Keratinocyte (primary cell): ENCODE measurements at regions not wholly inside any gene's neighbourhood (a gene's known extent, or its start where the extent isn't known, plus 50 kb on each side); places are given as distances from the start of the nearest gene placed in this dataset.

Experiments
- EZH2 ChIP-seq: IDR thresholded peaks from one replicate; pipeline ENCODE4 v1.6.1; 2012; ENCODE audit warnings: inconsistent platforms, mild to moderate bottlenecking, low read length, moderate library complexity
- TF ChIP-seq, protein P1 (sequence below), 3 experiments: IDR thresholded peaks in 1 of 3; conservative IDR thresholded peaks in 1 of 3; optimal IDR thresholded peaks in 1 of 3; 2 replicates in 2 of 3; 3 replicates in 1 of 3; pipeline versions ENCODE3 to v1.5.1; 2011; ENCODE audit warnings: low read length in 3 of 3, mild to moderate bottlenecking in 3 of 3, moderate library complexity in 2 of 3, control low read depth in 1 of 3, inconsistent platforms in 1 of 3; ENCODE audit not compliant: insufficient read depth in 2 of 3; ENCODE audit errors: extremely low read depth in 1 of 3

DNA sequence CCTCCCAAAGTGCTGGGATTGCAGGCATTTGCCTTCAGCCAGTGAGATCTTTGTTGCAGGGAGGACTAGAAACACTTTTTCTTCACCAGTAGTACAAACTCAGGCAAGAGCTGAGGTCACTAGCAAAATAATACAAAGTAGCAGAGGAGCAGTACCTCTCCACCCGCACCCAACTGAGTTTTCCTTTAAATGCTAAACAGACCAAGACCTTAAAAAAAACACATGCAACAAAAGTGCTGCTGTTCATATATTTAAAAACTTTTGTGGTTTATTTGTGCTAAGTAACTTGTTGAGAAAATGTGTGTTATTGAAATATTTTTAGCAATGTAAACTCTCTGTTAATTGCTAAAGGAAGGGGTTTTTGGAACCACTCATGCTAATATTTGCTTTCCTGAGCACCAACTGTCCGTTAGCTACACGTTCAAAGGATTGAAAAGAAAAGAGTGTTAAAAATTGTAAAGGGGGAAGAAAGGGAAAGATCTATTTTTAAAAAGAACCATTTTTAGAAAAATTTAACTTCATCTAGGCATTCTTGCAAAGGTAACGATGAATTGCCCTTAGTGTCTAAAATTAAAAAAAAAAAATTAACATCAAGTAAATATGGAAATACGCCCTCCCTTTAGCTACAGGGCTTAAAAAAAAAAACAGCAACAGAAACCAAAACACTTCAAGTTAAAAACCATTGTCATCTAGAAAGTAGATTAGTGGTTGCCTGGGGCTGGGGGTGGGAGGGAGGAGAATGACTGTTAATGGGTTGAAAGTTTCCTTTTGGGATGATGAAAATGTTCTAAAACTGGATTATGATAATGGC, 114.0 kb upstream of the KRAS start:
- TF ChIP-seq, protein P1, sequence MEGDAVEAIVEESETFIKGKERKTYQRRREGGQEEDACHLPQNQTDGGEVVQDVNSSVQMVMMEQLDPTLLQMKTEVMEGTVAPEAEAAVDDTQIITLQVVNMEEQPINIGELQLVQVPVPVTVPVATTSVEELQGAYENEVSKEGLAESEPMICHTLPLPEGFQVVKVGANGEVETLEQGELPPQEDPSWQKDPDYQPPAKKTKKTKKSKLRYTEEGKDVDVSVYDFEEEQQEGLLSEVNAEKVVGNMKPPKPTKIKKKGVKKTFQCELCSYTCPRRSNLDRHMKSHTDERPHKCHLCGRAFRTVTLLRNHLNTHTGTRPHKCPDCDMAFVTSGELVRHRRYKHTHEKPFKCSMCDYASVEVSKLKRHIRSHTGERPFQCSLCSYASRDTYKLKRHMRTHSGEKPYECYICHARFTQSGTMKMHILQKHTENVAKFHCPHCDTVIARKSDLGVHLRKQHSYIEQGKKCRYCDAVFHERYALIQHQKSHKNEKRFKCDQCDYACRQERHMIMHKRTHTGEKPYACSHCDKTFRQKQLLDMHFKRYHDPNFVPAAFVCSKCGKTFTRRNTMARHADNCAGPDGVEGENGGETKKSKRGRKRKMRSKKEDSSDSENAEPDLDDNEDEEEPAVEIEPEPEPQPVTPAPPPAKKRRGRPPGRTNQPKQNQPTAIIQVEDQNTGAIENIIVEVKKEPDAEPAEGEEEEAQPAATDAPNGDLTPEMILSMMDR (optimal IDR thresholded peaks at IDR 0.05 in 1 of 3, IDR thresholded peaks at IDR 0.05 in 1 of 3, conservative IDR thresholded peaks at IDR 0.05 in 1 of 3; ENCODE audit: extremely low read depth in 1 of 3, insufficient read depth in 2 of 3, low read length in 3 of 3), result no peak
- no peak for TF ChIP-seq EZH2
